Calu3 (cell line): ENCODE measurements at regions not wholly inside any gene's neighbourhood (a gene's known extent, or its start where the extent isn't known, plus 50 kb on each side); places are given as distances from the start of the nearest gene placed in this dataset.

Experiments
- BruUV-seq: library from RNA; stranded (reverse); fragments of 400-500 nt; replicated peaks from 2 replicates; lab custom pipeline; 2021; lab: Mats Ljungman, UMichigan
- CTCF ChIA-PET: fragments of 300-600 bp; sonication (Branson Sonifier 250); formaldehyde crosslinking; loops from one replicate; lab custom pipeline; 2022; ENCODE audit warnings: antibody characterized with exemption; lab: Charles Lee
- DNase-seq: peaks from one replicate; pipeline ENCODE4 v3.0.0; 2022
- H3K27ac Mint-ChIP-seq: one replicate; pipeline ENCODE4 v1.8.0; 2022; ENCODE audit warnings: mixed read lengths; ENCODE audit not compliant: unreplicated experiment
- H3K27me3 Mint-ChIP-seq: one replicate; pipeline ENCODE4 v1.8.0; 2022; ENCODE audit warnings: mixed read lengths; ENCODE audit not compliant: unreplicated experiment
- H3K36me3 Mint-ChIP-seq: one replicate; pipeline ENCODE4 v1.8.0; 2022; ENCODE audit warnings: mild to moderate bottlenecking, moderate library complexity, mixed read lengths; ENCODE audit not compliant: insufficient read depth, unreplicated experiment
- H3K4me1 Mint-ChIP-seq: one replicate; pipeline ENCODE4 v1.8.0; 2022; ENCODE audit warnings: mild to moderate bottlenecking, low read depth, mixed read lengths; ENCODE audit not compliant: unreplicated experiment
- H3K4me3 Mint-ChIP-seq: one replicate; pipeline ENCODE4 v1.8.0; 2022; ENCODE audit warnings: mild to moderate bottlenecking, low read depth, moderate library complexity, mixed read lengths; ENCODE audit not compliant: unreplicated experiment
- H3K9me3 Mint-ChIP-seq: one replicate; pipeline ENCODE4 v1.8.0; 2022; ENCODE audit warnings: low read depth, mixed read lengths; ENCODE audit not compliant: unreplicated experiment
- CTCF ChIP-seq: fragments of 200-600 bp; IDR thresholded peaks from one replicate; pipeline ENCODE4 v1.8.0; 2022; ENCODE audit warnings: antibody characterized with exemption; ENCODE audit not compliant: unreplicated experiment
- intact Hi-C: fragments of 100-400 bp; cut with micrococcal nuclease; formaldehyde crosslinking; loops from one replicate; pipeline ENCODE4 v1.10.0; 2022; ENCODE audit not compliant: unreplicated experiment

GRCh38 chrX:137233478-137233877 lies 199.7 kb upstream of the GPR101 start:
- CTCF ChIA-PET: no interaction called here
- Mint-ChIP-seq H3K4me1 (no peaks in the 10 kb centered on the region), H3K36me3 (no peaks in the 10 kb centered on the region), H3K9me3 (peaks cover 5% of the 10 kb centered on the region), H3K4me3 (no peak overlapping the region), H3K27me3 (no peaks in the 10 kb centered on the region), H3K27ac (no peak overlapping the region)
- no peak for TF ChIP-seq CTCF
- intact Hi-C loops: no loop called here
- DNase-seq: no peak
- no TSS peak for BruUV-seq

- Mint-ChIP-seq H3K4me3 (no peak overlapping the region), H3K27me3 (no peaks in the 10 kb centered on the region), H3K9me3 (peaks cover 12% of the 10 kb centered on the region), H3K36me3 (no peaks in the 10 kb centered on the region), H3K4me1 (no peaks in the 10 kb centered on the region), H3K27ac (no peak overlapping the region)
- no peak for TF ChIP-seq CTCF
- BruUV-seq: no TSS peak
- no peak for DNase-seq
- intact Hi-C loops: no loop called here
- CTCF ChIA-PET: no interaction called here
Measured at GRCh38 chrX:137227151-137227550, 193.4 kb upstream of the GPR101 start.

GRCh38 chrX:137215467-137215866 lies 181.7 kb upstream of the GPR101 start:
- Mint-ChIP-seq H3K9me3 (peaks cover 6% of the 10 kb centered on the region), H3K4me1 (no peaks in the 10 kb centered on the region), H3K27me3 (no peaks in the 10 kb centered on the region), H3K4me3 (no peak overlapping the region), H3K27ac (no peak overlapping the region), H3K36me3 (no peaks in the 10 kb centered on the region)
- TF ChIP-seq CTCF: no peak
- CTCF ChIA-PET: no interaction called here
- no peak for DNase-seq
- BruUV-seq: no TSS peak
- intact Hi-C loops: no loop called here

- H3K9me3 Mint-ChIP-seq: peaks cover 11% of the 10 kb centered on the region
- intact Hi-C loops: no loop called here
Measured at GRCh38 chrX:137212078-137212632, 178.4 kb upstream of the GPR101 start.

More at GRCh38 chrX:137212078-137212632, 178.4 kb upstream of the GPR101 start:
- no peaks in the 10 kb centered on the region for H3K4me1 Mint-ChIP-seq
- DNase-seq: no peak
- CTCF ChIA-PET: no interaction called here
- no peak overlapping the region for H3K4me3 Mint-ChIP-seq
- no TSS peak for BruUV-seq
- TF ChIP-seq CTCF: no peak
- no peaks in the 10 kb centered on the region for H3K36me3 Mint-ChIP-seq
- no peak overlapping the region for H3K27ac Mint-ChIP-seq
- no peaks in the 10 kb centered on the region for H3K27me3 Mint-ChIP-seq
